ENCODE measurements at regions not wholly inside any gene's neighbourhood (a gene's known extent, or its start where the extent isn't known, plus 50 kb on each side); places are given as distances from the start of the nearest gene placed in this dataset.

DNA sequence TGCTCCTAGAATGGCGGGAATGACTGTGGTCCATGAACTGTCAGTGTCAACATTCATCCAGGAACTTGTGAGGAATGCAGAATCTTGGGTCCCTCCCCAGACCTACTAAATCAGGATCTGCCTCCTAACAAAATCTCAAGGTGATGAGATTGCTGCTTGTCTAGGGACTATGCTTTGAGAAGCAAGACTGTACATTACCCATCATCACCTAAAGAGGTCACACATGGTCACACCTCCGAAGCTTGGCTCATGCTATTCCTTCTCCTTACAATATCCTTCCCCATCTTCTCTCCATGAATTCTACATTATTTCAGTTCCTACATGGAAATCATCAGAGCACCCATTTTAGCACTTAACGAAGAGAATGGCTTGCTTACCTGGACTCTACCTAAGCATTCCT is 102.3 kb upstream of the JARID2 start:
- Histone ChIP-seq H3K4me3 (no peak overlapping the region), H3K4me1 (ENCODE audit: insufficient read depth) (no peaks in the 10 kb centered on the region), H2AFZ (no peak overlapping the region), H3K4me2 (no peak overlapping the region), H4K20me1 (replicated peaks; ENCODE audit: insufficient read depth) (no peaks in the 10 kb centered on the region), H3K36me3 (ENCODE audit: insufficient read depth) (no peaks in the 10 kb centered on the region), H3K27me3 (ENCODE audit: insufficient read depth) (no peaks in the 10 kb centered on the region), H3K27ac (ENCODE audit: low read depth) (no peak overlapping the region), H3K9me2 (ENCODE audit: insufficient read depth) (no peaks in the 10 kb centered on the region), H3K79me2 (replicated peaks; ENCODE audit: insufficient read depth) (no peaks in the 10 kb centered on the region), H3F3A (replicated peaks; ENCODE audit: low read depth) (peaks cover under 1% of the 10 kb centered on the region; the same call in 1 of the 2 replicates)
- Mint-ChIP-seq H3K9me3 (no peaks in the 10 kb centered on the region), H3K27me3 (ENCODE audit: insufficient read depth, low read depth, poor library complexity) (peaks cover 6% of the 10 kb centered on the region), H3K4me3 (no peak overlapping the region), H3K27ac (no peak overlapping the region), H3K4me1 (peaks cover under 1% of the 10 kb centered on the region; the same call in 2 of the 3 replicates), H3K36me3 (ENCODE audit: low read depth) (no peaks in the 10 kb centered on the region)
- DNase-seq (ENCODE audit: low spot score) (no peak), ATAC-seq (no peak)
- no peak for TF ChIP-seq POLR2AphosphoS5 (IDR thresholded peaks at IDR 0.05; ENCODE audit: low read depth)
- no peak for TF ChIP-seq NANOG (IDR thresholded peaks at IDR 0.05; ENCODE audit: borderline replicate concordance)
- TF ChIP-seq JUNB (IDR thresholded peaks at IDR 0.05; ENCODE audit: unreplicated experiment), result no peak
- TF ChIP-seq EZH2 (IDR thresholded peaks at IDR 0.05; ENCODE audit: low read depth, unreplicated experiment), result no peak
- no peak for TF ChIP-seq ZNF114 (CRISPR knock-in tag; IDR thresholded peaks at IDR 0.05)

DNA sequence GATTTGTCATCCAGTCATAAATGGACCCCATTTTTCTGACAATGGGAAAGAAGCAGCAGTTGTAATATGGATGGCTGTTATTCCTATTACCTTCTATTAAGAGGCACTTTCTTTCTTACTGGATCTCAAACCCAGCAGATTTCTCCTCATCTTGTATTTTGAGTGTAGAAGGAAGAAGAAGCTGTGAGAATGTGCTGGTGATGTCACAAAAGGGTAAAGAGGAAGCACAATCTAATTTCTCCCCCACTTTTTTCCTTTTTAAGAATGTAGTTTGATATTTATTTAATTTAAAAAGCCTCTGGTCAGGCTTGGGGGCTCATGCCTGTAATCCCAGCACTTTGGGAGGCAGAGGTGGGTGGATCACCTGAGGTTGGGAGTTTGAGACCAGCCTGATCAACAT is 100.0 kb upstream of the JARID2 start:
- peaks cover 4% of the 10 kb centered on the region for H3K4me1 Mint-ChIP-seq
- no peak overlapping the region for H3K4me3 Mint-ChIP-seq
- DNase-seq (ENCODE audit: low spot score) (no peak), ATAC-seq (no peak)
- H3K9me3 Mint-ChIP-seq, result no peaks in the 10 kb centered on the region
- peaks cover 6% of the 10 kb centered on the region for H3K27me3 Mint-ChIP-seq (ENCODE audit: insufficient read depth, low read depth, poor library complexity)
- H3K36me3 Mint-ChIP-seq (ENCODE audit: low read depth), result no peaks in the 10 kb centered on the region
- no peak overlapping the region for H3K27ac Mint-ChIP-seq
- Histone ChIP-seq H4K20me1 (replicated peaks; ENCODE audit: insufficient read depth) (no peaks in the 10 kb centered on the region), H3K4me2 (no peak overlapping the region), H3K27me3 (ENCODE audit: insufficient read depth) (no peaks in the 10 kb centered on the region), H3K9me2 (ENCODE audit: insufficient read depth) (no peaks in the 10 kb centered on the region), H3F3A (replicated peaks; ENCODE audit: low read depth) (peaks cover 4% of the 10 kb centered on the region; the same call in 1 of the 2 replicates), H2AFZ (peak overlapping the region; percentile 91), H3K27ac (ENCODE audit: low read depth) (no peak overlapping the region), H3K4me1 (ENCODE audit: insufficient read depth) (no peaks in the 10 kb centered on the region), H3K79me2 (replicated peaks; ENCODE audit: insufficient read depth) (no peaks in the 10 kb centered on the region), H3K36me3 (ENCODE audit: insufficient read depth) (no peaks in the 10 kb centered on the region), H3K4me3 (no peak overlapping the region)
- TF ChIP-seq POLR2AphosphoS5 (IDR thresholded peaks at IDR 0.05; ENCODE audit: low read depth) (no peak), JUNB (IDR thresholded peaks at IDR 0.05; ENCODE audit: unreplicated experiment) (no peak), ZNF331 (CRISPR knock-in tag; IDR thresholded peaks at IDR 0.05; ENCODE audit: low read depth) (no peak), EZH2 (IDR thresholded peaks at IDR 0.05; ENCODE audit: low read depth, unreplicated experiment) (no peak), ZNF114 (CRISPR knock-in tag; IDR thresholded peaks at IDR 0.05) (no peak), CREB1 (CRISPR knock-in tag; IDR thresholded peaks at IDR 0.05; ENCODE audit: low read depth) (no peak), STAT1 (IDR thresholded peaks at IDR 0.05; ENCODE audit: unreplicated experiment) (no peak), EZH2phosphoT487 (IDR thresholded peaks at IDR 0.05; ENCODE audit: unreplicated experiment) (no peak), ZNF462 (CRISPR knock-in tag; IDR thresholded peaks at IDR 0.05) (no peak), ETS1 (IDR thresholded peaks at IDR 0.05) (no peak)
- TF ChIP-seq, protein P1, sequence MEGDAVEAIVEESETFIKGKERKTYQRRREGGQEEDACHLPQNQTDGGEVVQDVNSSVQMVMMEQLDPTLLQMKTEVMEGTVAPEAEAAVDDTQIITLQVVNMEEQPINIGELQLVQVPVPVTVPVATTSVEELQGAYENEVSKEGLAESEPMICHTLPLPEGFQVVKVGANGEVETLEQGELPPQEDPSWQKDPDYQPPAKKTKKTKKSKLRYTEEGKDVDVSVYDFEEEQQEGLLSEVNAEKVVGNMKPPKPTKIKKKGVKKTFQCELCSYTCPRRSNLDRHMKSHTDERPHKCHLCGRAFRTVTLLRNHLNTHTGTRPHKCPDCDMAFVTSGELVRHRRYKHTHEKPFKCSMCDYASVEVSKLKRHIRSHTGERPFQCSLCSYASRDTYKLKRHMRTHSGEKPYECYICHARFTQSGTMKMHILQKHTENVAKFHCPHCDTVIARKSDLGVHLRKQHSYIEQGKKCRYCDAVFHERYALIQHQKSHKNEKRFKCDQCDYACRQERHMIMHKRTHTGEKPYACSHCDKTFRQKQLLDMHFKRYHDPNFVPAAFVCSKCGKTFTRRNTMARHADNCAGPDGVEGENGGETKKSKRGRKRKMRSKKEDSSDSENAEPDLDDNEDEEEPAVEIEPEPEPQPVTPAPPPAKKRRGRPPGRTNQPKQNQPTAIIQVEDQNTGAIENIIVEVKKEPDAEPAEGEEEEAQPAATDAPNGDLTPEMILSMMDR (conservative IDR thresholded peaks at IDR 0.05; ENCODE audit: low read depth in 2 of 2), result no peak
